ENCODE measurements at regions not wholly inside any gene's neighbourhood (a gene's known extent, or its start where the extent isn't known, plus 50 kb on each side); places are given as distances from the start of the nearest gene placed in this dataset.

- TF ChIP-seq CTCF (IDR thresholded peaks at IDR 0.05) = no peak
- no peak for TF ChIP-seq POLR2A (IDR thresholded peaks at IDR 0.05)
Measured at GRCh38 chr21:22225299-22225698, 1227.1 kb downstream of the NCAM2 start.
